AG04449 (cell line): ENCODE measurements at regions not wholly inside any gene's neighbourhood (a gene's known extent, or its start where the extent isn't known, plus 50 kb on each side); places are given as distances from the start of the nearest gene placed in this dataset.

Source experiments
- CTCF ChIA-PET: fragments of 350-600 bp; formaldehyde crosslinking; extraction: SDS; loops from one replicate; lab custom pipeline; 2021; ENCODE audit warnings: antibody characterized with exemption; lab: Yijun Ruan, JAX
- POLR2A ChIA-PET: fragments of 400-600, 350-600 bp; formaldehyde crosslinking; extraction: SDS; loops from one replicate; lab custom pipeline; 2020; ENCODE audit warnings: antibody characterized with exemption, inconsistent platforms; lab: Yijun Ruan, JAX
- DNase-seq: peaks from one replicate; pipeline ENCODE4 v3.0.0-alpha.2; 2010; ENCODE audit warnings: low read depth, low spot score
- H3K4me3 ChIP-seq: 2 replicates; pipeline ENCODE4 v1.5.1; 2011; ENCODE audit warnings: low read depth, mild to moderate bottlenecking, control low read depth, low read length
- TF ChIP-seq, protein P1 (sequence below): IDR thresholded peaks from one replicate; pipeline ENCODE4 v1.5.1; 2011; ENCODE audit warnings: mild to moderate bottlenecking, moderate library complexity, low read length, control low read depth, inconsistent platforms; ENCODE audit not compliant: insufficient read depth; ENCODE audit errors: missing control alignments

DNA sequence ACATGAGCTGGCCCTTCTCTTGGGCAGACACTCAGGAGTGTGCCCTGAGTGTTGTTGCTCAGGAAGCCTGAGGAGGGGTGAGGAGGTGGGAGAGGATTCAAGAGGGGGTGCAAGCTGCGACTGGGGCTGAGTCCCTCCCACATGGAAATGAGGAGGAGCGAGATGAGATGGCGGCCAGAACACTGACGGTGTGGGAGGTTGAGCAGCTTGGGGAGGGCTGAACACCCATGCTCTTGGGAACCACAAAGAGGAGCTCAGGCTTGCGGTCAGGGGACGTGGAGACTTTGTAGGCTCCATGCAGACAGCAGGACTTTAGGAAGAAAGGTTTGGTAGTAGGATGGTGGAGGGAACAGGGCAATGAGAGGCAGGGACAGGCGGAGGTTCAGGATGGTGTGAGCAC, 163.2 kb upstream of the SHH start:
- POLR2A ChIA-PET: no interaction called here

DNA sequence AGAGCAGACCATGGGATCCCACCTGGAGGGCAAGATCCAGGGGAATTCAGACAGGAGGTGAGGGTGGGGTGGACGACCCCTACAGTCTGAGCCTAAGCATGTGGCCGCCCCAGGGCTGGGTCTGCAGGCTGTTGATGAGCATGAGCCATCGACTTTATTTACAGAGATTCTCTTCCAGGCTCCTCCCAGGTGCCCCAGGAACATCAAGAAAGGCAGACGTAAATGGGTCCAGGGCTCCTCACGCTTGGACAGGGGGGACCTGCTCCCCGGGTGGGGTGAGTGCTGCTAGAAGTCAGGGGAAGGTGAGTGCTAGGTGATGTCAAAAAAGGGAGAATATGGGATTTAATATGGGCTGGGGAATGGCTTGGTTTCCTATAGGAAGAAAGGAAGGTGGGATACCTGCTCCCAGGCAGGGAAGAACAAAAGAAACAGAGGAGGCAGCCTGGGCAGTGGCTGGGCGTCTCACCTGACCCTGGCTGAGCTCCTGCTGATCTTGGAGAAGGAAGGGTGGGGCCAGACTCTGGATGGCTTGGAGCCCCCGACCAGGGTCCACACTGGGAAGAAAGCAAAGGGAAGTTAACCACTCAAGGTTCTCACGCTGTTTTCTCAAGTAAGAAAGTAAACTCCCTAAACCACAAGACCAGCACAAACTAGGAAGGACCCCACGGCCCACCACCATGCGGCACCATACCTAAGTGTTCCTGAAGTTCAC, 162.1 kb upstream of the SHH start:
- TF ChIP-seq, protein P1, sequence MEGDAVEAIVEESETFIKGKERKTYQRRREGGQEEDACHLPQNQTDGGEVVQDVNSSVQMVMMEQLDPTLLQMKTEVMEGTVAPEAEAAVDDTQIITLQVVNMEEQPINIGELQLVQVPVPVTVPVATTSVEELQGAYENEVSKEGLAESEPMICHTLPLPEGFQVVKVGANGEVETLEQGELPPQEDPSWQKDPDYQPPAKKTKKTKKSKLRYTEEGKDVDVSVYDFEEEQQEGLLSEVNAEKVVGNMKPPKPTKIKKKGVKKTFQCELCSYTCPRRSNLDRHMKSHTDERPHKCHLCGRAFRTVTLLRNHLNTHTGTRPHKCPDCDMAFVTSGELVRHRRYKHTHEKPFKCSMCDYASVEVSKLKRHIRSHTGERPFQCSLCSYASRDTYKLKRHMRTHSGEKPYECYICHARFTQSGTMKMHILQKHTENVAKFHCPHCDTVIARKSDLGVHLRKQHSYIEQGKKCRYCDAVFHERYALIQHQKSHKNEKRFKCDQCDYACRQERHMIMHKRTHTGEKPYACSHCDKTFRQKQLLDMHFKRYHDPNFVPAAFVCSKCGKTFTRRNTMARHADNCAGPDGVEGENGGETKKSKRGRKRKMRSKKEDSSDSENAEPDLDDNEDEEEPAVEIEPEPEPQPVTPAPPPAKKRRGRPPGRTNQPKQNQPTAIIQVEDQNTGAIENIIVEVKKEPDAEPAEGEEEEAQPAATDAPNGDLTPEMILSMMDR: no peak
- ChIA-PET POLR2A (no interaction called here), CTCF (no interaction called here)
- no peak overlapping the region for H3K4me3 ChIP-seq
- no peak for DNase-seq

More for the DNA sequence above, 163.2 kb upstream of the SHH start:
- CTCF ChIA-PET: no interaction called here
- no peak overlapping the region for H3K4me3 ChIP-seq
- TF ChIP-seq, protein P1: no peak
- DNase-seq: no peak

DNA sequence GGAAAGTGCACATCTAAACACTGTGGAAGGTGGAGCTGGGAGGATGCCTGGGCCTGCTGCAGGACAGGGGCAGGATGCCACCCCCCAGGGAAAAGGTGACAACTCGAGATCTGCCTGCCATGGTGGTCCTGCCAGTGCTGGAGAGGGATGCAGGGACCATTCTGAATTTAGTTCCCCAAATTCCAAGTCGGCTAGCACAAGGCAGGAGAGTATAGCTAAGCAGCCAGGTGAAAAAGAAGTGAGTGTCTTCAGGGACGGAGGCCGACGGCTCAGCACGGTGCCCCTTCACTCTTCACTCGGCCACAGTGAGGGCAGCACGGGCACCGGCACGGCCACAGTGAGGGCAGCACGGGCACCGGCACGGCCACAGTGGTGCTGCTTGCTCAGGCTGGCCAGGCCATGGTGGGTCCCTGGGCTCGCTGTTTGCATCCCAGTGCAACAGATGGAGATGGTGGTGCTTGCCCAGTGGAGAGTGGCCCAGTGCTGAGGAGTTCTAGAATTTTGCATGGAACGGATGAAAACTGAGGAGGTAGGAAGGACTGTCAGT, 161.3 kb upstream of the SHH start:
- POLR2A ChIA-PET: no interaction called here
- CTCF ChIA-PET: no interaction called here

DNA sequence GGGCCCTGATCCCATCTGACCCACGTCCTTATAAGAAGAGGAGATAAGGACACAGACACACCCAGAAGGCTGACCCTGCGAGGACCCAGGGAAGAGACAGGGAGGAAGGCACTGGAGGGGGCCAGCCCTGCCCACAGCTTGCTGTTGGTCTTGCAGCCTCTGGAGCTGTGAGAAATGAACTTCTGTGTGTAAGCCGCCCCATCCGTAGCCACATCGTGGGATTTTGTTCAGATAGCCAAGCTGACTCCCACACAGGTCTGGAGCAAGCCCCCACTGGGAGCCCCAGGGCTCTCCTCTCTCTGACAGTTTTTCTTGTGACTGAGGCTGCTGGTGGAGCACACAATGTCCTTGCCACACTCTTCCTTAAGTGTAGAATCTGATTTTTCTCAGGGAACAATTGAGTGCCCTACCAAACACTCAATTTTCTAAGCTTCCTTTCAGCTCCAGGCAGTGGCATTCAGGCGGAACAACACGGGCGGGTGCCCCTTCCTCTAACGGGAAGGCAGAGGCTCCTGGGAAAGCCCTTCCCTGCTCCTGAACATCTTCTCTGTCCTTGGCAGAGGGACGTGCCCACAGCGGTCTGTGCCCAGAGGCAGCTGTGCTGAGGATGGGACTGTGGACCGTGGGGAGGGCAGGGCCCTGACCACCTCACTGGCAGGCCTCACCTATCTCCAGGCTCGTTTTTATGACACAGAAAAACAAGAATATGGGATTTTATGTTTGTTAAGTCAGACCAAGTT, 160.6 kb upstream of the SHH start:
- ChIA-PET CTCF (no interaction called here), POLR2A (no interaction called here)
- H3K4me3 ChIP-seq: no peak overlapping the region
- TF ChIP-seq, protein P1: no peak
- no peak for DNase-seq

More for the DNA sequence above, 161.3 kb upstream of the SHH start:
- no peak for DNase-seq
- no peak overlapping the region for H3K4me3 ChIP-seq
- TF ChIP-seq, protein P1: no peak

DNA sequence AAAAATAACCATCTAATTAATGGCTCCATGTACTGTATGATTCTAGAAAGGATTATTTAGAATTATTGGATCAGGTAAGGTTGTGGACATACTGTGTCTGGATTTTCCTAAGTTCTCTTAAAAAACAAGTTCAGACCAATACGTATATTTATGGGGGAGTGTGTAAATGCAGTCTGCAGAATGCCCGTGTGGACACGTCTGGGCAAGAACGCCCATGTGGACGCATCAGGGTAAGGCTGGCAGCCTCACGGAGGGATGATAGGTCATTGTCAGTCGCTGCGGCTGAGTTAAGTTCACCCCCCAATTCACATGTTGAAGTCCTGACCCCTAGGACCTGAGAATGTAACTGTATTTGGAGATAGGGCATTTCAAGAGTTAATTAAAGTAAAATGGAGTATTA, 160.0 kb upstream of the SHH start:
- CTCF ChIA-PET: no interaction called here
- DNase-seq: no peak

More for the DNA sequence above, 160.0 kb upstream of the SHH start:
- no peak overlapping the region for H3K4me3 ChIP-seq
- POLR2A ChIA-PET: no interaction called here
- TF ChIP-seq, protein P1: no peak
